ENCODE measurements at regions not wholly inside any gene's neighbourhood (a gene's known extent, or its start where the extent isn't known, plus 50 kb on each side); places are given as distances from the start of the nearest gene placed in this dataset.

GRCh38 chr11:42901084-42901483 lies 410.7 kb upstream of the API5 start:
- TF ChIP-seq TAF1 (IDR thresholded peaks at IDR 0.05; ENCODE audit: low read depth): no peak
- TF ChIP-seq EP300 (IDR thresholded peaks at IDR 0.05; ENCODE audit: borderline replicate concordance): no peak
- TF ChIP-seq REST (IDR thresholded peaks at IDR 0.05; ENCODE audit: low read depth): no peak
- no peak for TF ChIP-seq EGR1 (IDR thresholded peaks at IDR 0.05)
- no peak for TF ChIP-seq TEAD4 (IDR thresholded peaks at IDR 0.05)
